HEK293 (cell line): ENCODE measurements at regions not wholly inside any gene's neighbourhood (a gene's known extent, or its start where the extent isn't known, plus 50 kb on each side); places are given as distances from the start of the nearest gene placed in this dataset.

Experiments
- CTCF ChIA-PET: fragments of 350-600 bp; formaldehyde crosslinking; extraction: SDS; loops from one replicate; lab custom pipeline; 2021; ENCODE audit warnings: antibody characterized with exemption; lab: Yijun Ruan, JAX
- POLR2A ChIA-PET: fragments of 300-600 bp; formaldehyde crosslinking; extraction: SDS; loops from one replicate; lab custom pipeline; 2020; ENCODE audit warnings: antibody characterized with exemption, inconsistent platforms; lab: Yijun Ruan, JAX
- H3K27ac ChIP-seq: fragments of 200-500 bp; sonication (Bioruptor generic); 2 replicates; pipeline ENCODE4 v1.5.1; 2014; ENCODE audit warnings: low read depth, low read length, control low read depth, inconsistent platforms; ENCODE audit errors: extremely low read depth
- H3K36me3 ChIP-seq, 2 experiments: fragments of 200-500 bp in 1 of 2; sonication (Bioruptor generic) in 1 of 2; 1 replicate in 1 of 2; 2 replicates in 1 of 2; pipeline ENCODE4 v1.5.1; 2014 to 2017; ENCODE audit warnings: inconsistent platforms in 2 of 2, low read length in 2 of 2; ENCODE audit not compliant: control insufficient read depth in 2 of 2, insufficient read depth in 1 of 2
- H3K4me1 ChIP-seq: fragments of 200-500 bp; sonication (Bioruptor generic); 2 replicates; pipeline ENCODE4 v1.5.1; 2014; ENCODE audit warnings: mild to moderate bottlenecking, low read length, inconsistent platforms; ENCODE audit not compliant: control insufficient read depth, insufficient read depth
- H3K4me3 ChIP-seq: 2 replicates; pipeline ENCODE4 v1.5.1; 2011; ENCODE audit warnings: low read depth, mild to moderate bottlenecking, control low read depth, low read length, moderate library complexity
- H3K9me3 ChIP-seq: fragments of 200-500 bp; sonication (Bioruptor generic); 2 replicates; pipeline ENCODE4 v1.5.1; 2014; ENCODE audit warnings: low read depth, low read length, inconsistent platforms; ENCODE audit not compliant: control insufficient read depth, insufficient read depth
- FEZF1 ChIP-seq: fragments of 450-650 bp; formaldehyde crosslinking; IDR thresholded peaks from 2 replicates; pipeline ENCODE4 v1.5.1; 2016; ENCODE audit warnings: missing biosample characterization, missing genetic modification characterization
- IKZF3 ChIP-seq: fragments of 450-650 bp; IDR thresholded peaks from 2 replicates; pipeline ENCODE4 v1.5.0; 2018; ENCODE audit warnings: missing biosample characterization, mild to moderate bottlenecking, missing genetic modification characterization, moderate library complexity
- OSR2 ChIP-seq: fragments of 450-650 bp; formaldehyde crosslinking; IDR thresholded peaks from 2 replicates; pipeline ENCODE4 v1.5.1; 2016; ENCODE audit warnings: missing biosample characterization, missing genetic modification characterization
- SALL2 ChIP-seq: fragments of 450-650 bp; formaldehyde crosslinking; IDR thresholded peaks from 2 replicates; pipeline ENCODE4 v1.5.0; 2017; ENCODE audit warnings: missing biosample characterization, mild to moderate bottlenecking, missing genetic modification characterization, borderline replicate concordance
- SP3 ChIP-seq: fragments of 450-650 bp; formaldehyde crosslinking; IDR thresholded peaks from 2 replicates; pipeline ENCODE4 v1.5.1; 2016; ENCODE audit warnings: missing biosample characterization, missing genetic modification characterization
- ZBTB10 ChIP-seq: fragments of 450-650 bp; formaldehyde crosslinking; IDR thresholded peaks from 2 replicates; pipeline ENCODE4 v1.5.1; 2016; ENCODE audit warnings: missing biosample characterization, missing genetic modification characterization
- ZBTB6 ChIP-seq: fragments of 450-650 bp; formaldehyde crosslinking; IDR thresholded peaks from 2 replicates; pipeline ENCODE4 v1.5.1; 2017; ENCODE audit warnings: missing biosample characterization, missing genetic modification characterization
- ZNF19 ChIP-seq: fragments of 450-650 bp; formaldehyde crosslinking; IDR thresholded peaks from 2 replicates; pipeline ENCODE4; 2016; ENCODE audit warnings: missing biosample characterization, missing genetic modification characterization, low read depth
- ZNF211 ChIP-seq: fragments of 450-650 bp; formaldehyde crosslinking; IDR thresholded peaks from 2 replicates; pipeline ENCODE4 v1.5.1; 2016; ENCODE audit warnings: low read depth, missing biosample characterization, missing genetic modification characterization
- ZNF223 ChIP-seq: fragments of 450-650 bp; formaldehyde crosslinking; IDR thresholded peaks from 2 replicates; pipeline ENCODE4 v1.5.1; 2016; ENCODE audit warnings: missing biosample characterization, missing genetic modification characterization
- ZNF239 ChIP-seq: fragments of 450-650 bp; formaldehyde crosslinking; IDR thresholded peaks from 2 replicates; pipeline ENCODE4 v1.5.1; 2016; ENCODE audit warnings: missing biosample characterization, missing genetic modification characterization
- ZNF341 ChIP-seq: fragments of 450-650 bp; formaldehyde crosslinking; IDR thresholded peaks from 2 replicates; pipeline ENCODE4; 2016; ENCODE audit warnings: low read depth, missing biosample characterization, missing genetic modification characterization
- ZNF404 ChIP-seq: fragments of 450-650 bp; formaldehyde crosslinking; IDR thresholded peaks from 2 replicates; pipeline ENCODE4 v1.5.1; 2017; ENCODE audit warnings: missing biosample characterization, missing genetic modification characterization
- ZNF529 ChIP-seq: fragments of 450-650 bp; formaldehyde crosslinking; IDR thresholded peaks from 2 replicates; pipeline ENCODE4 v1.5.1; 2017; ENCODE audit warnings: missing genetic modification characterization, missing biosample characterization; ENCODE audit not compliant: insufficient replicate concordance
- ZNF555 ChIP-seq: fragments of 450-650 bp; formaldehyde crosslinking; conservative IDR thresholded peaks from 2 replicates; pipeline ENCODE4 v1.5.1; 2017; ENCODE audit warnings: missing biosample characterization, mild to moderate bottlenecking, missing genetic modification characterization, inconsistent platforms
- ZNF560 ChIP-seq: fragments of 450-650 bp; formaldehyde crosslinking; IDR thresholded peaks from 2 replicates; pipeline ENCODE4 v1.5.1; 2017; ENCODE audit warnings: missing biosample characterization, missing genetic modification characterization, borderline replicate concordance
- ZNF580 ChIP-seq: fragments of 450-650 bp; formaldehyde crosslinking; IDR thresholded peaks from 2 replicates; pipeline ENCODE4 v1.5.1; 2016; ENCODE audit warnings: missing biosample characterization, missing genetic modification characterization
- ZNF621 ChIP-seq: fragments of 450-650 bp; formaldehyde crosslinking; IDR thresholded peaks from 2 replicates; pipeline ENCODE4 v1.5.1; 2017; ENCODE audit warnings: missing biosample characterization, missing genetic modification characterization
- ZNF658 ChIP-seq: fragments of 450-650 bp; formaldehyde crosslinking; IDR thresholded peaks from 2 replicates; pipeline ENCODE4; 2016; ENCODE audit warnings: missing biosample characterization, missing genetic modification characterization
- ZNF76 ChIP-seq: fragments of 450-650 bp; formaldehyde crosslinking; IDR thresholded peaks from 2 replicates; pipeline ENCODE4; 2016; ENCODE audit warnings: low read depth, missing biosample characterization, missing genetic modification characterization, borderline replicate concordance
- ZNF777 ChIP-seq: fragments of 450-650 bp; formaldehyde crosslinking; IDR thresholded peaks from 2 replicates; pipeline ENCODE4 v1.5.1; 2017; ENCODE audit warnings: missing biosample characterization, missing genetic modification characterization, borderline replicate concordance
- ZNF791 ChIP-seq: fragments of 450-650 bp; formaldehyde crosslinking; IDR thresholded peaks from 2 replicates; pipeline ENCODE4 v1.5.1; 2016; ENCODE audit warnings: missing biosample characterization, missing genetic modification characterization
- ZNF843 ChIP-seq: fragments of 450-650 bp; formaldehyde crosslinking; IDR thresholded peaks from 2 replicates; pipeline ENCODE4 v1.5.1; 2016; ENCODE audit warnings: missing biosample characterization, missing genetic modification characterization
- ZXDB ChIP-seq: fragments of 450-650 bp; formaldehyde crosslinking; IDR thresholded peaks from 2 replicates; pipeline ENCODE4 v1.5.1; 2016; ENCODE audit warnings: missing biosample characterization, missing genetic modification characterization
- TF ChIP-seq, protein P1 (sequence below): fragments of 450-650 bp; IDR thresholded peaks from 2 replicates; pipeline ENCODE4 v1.5.1; 2018; ENCODE audit warnings: missing biosample characterization, mild to moderate bottlenecking, missing genetic modification characterization
- TF ChIP-seq, protein P2 (sequence below): fragments of 450-650 bp; formaldehyde crosslinking; IDR thresholded peaks from 2 replicates; pipeline ENCODE4 v1.5.1; 2016; ENCODE audit warnings: missing biosample characterization, missing genetic modification characterization

GRCh38 chr13:78383071-78383484 lies 220.3 kb downstream of the POU4F1 start:
- CTCF ChIA-PET = no interaction called here
- H3K27ac ChIP-seq = no peak overlapping the region
- TF ChIP-seq ZBTB10 = no peak
- no peak for TF ChIP-seq ZNF19
- TF ChIP-seq, protein P1, sequence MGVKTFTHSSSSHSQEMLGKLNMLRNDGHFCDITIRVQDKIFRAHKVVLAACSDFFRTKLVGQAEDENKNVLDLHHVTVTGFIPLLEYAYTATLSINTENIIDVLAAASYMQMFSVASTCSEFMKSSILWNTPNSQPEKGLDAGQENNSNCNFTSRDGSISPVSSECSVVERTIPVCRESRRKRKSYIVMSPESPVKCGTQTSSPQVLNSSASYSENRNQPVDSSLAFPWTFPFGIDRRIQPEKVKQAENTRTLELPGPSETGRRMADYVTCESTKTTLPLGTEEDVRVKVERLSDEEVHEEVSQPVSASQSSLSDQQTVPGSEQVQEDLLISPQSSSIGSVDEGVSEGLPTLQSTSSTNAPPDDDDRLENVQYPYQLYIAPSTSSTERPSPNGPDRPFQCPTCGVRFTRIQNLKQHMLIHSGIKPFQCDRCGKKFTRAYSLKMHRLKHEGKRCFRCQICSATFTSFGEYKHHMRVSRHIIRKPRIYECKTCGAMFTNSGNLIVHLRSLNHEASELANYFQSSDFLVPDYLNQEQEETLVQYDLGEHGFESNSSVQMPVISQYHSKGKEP (tag by site-specific recombination) = no peak
- TF ChIP-seq ZXDB (tag by site-specific recombination) = no peak
- TF ChIP-seq ZNF560 (tag by site-specific recombination) = no peak
- no peak for TF ChIP-seq OSR2 (tag by site-specific recombination)
- TF ChIP-seq ZNF621 (tag by site-specific recombination) = no peak
- no peak for TF ChIP-seq ZNF658 (tag by site-specific recombination)
- no peak for TF ChIP-seq ZNF791 (tag by site-specific recombination)
- no peak for TF ChIP-seq ZBTB6
- no peak for TF ChIP-seq ZNF843 (tag by site-specific recombination)
- no peak for TF ChIP-seq FEZF1 (tag by site-specific recombination)
- TF ChIP-seq ZNF211 (tag by site-specific recombination) = no peak
- no peak for TF ChIP-seq ZNF555 (tag by site-specific recombination)
- no peak for TF ChIP-seq ZNF341
- no peak for TF ChIP-seq SALL2 (tag by site-specific recombination)
- TF ChIP-seq ZNF76 (tag by site-specific recombination) = no peak
- TF ChIP-seq, all 188 proteins: peak for 0

GRCh38 chr13:78382491-78382890 lies 220.9 kb downstream of the POU4F1 start:
- no peaks in the 10 kb centered on the region for H3K4me1 ChIP-seq
- TF ChIP-seq SP3 (tag by site-specific recombination) (no peak), ZNF658 (tag by site-specific recombination) (no peak), ZNF843 (tag by site-specific recombination) (no peak), ZNF223 (tag by site-specific recombination) (no peak), ZNF580 (no peak), ZNF239 (no peak), ZNF529 (tag by site-specific recombination) (no peak), ZNF404 (no peak), ZNF777 (tag by site-specific recombination) (no peak), OSR2 (tag by site-specific recombination) (no peak), IKZF3 (no peak)
- TF ChIP-seq, protein P2, sequence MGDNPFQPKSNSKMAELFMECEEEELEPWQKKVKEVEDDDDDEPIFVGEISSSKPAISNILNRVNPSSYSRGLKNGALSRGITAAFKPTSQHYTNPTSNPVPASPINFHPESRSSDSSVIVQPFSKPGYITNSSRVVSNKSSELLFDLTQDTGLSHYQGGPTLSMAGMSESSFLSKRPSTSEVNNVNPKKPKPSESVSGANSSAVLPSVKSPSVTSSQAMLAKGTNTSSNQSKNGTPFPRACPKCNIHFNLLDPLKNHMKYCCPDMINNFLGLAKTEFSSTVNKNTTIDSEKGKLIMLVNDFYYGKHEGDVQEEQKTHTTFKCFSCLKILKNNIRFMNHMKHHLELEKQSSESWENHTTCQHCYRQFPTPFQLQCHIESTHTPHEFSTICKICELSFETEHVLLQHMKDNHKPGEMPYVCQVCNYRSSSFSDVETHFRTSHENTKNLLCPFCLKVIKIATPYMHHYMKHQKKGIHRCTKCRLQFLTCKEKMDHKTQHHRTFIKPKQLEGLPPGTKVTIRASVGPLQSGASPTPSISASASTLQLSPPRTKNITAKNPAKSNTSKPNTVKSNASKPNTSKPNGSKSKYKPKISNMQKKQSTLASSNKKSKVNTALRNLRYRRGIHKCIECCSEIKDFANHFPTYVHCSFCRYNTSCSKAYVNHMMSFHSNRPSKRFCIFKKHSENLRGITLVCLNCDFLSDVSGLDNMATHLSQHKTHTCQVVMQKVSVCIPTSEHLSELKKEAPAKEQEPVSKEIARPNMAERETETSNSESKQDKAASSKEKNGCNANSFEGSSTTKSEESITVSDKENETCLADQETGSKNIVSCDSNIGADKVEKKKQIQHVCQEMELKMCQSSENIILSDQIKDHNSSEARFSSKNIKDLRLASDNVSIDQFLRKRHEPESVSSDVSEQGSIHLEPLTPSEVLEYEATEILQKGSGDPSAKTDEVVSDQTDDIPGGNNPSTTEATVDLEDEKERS = no peak
- H3K9me3 ChIP-seq = no peaks in the 10 kb centered on the region
- CTCF ChIA-PET = no interaction called here
- H3K27ac ChIP-seq = no peak overlapping the region
- H3K4me3 ChIP-seq = no peak overlapping the region
- POLR2A ChIA-PET = no interaction called here
- H3K36me3 ChIP-seq = no peaks in the 10 kb centered on the region

More at GRCh38 chr13:78383071-78383484, 220.3 kb downstream of the POU4F1 start:
- POLR2A ChIA-PET = no interaction called here
- Histone ChIP-seq H3K4me1 (no peaks in the 10 kb centered on the region), H3K9me3 (no peaks in the 10 kb centered on the region), H3K36me3 (no peaks in the 10 kb centered on the region), H3K4me3 (no peak overlapping the region)
